GM12875 (cell line): ENCODE measurements at regions not wholly inside any gene's neighbourhood (a gene's known extent, or its start where the extent isn't known, plus 50 kb on each side); places are given as distances from the start of the nearest gene placed in this dataset.

Experiments
- H3K4me3 ChIP-seq: one replicate; pipeline ENCODE4 v1.5.1; 2011; ENCODE audit warnings: low read depth, low read length, control low read depth
- TF ChIP-seq, protein P1 (sequence below): IDR thresholded peaks from 2 replicates; pipeline ENCODE4 v1.5.1; 2011; ENCODE audit warnings: low read depth, mild to moderate bottlenecking, control low read depth, inconsistent platforms, low read length, moderate library complexity, borderline replicate concordance; ENCODE audit not compliant: insufficient read depth

DNA sequence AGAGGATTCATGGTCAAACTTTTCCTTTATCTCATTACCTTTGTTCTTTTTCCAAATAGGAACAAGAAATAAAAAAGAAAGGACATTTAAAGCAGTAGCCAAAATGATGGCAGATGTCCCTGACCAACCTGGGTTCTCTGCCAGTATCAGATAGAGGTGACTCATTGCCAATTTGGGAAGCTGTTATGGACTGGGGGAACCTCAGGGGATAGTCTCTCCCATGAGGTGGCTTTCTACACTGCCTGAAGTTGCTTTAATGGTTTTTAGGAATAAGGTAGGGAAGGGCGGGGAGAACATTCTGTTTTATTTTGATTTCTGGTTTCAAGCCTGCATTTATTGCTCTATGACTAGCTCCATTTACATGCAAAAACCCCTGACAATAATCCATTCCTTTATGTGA lies 457.9 kb upstream of the TPK1 start:
- TF ChIP-seq, protein P1, sequence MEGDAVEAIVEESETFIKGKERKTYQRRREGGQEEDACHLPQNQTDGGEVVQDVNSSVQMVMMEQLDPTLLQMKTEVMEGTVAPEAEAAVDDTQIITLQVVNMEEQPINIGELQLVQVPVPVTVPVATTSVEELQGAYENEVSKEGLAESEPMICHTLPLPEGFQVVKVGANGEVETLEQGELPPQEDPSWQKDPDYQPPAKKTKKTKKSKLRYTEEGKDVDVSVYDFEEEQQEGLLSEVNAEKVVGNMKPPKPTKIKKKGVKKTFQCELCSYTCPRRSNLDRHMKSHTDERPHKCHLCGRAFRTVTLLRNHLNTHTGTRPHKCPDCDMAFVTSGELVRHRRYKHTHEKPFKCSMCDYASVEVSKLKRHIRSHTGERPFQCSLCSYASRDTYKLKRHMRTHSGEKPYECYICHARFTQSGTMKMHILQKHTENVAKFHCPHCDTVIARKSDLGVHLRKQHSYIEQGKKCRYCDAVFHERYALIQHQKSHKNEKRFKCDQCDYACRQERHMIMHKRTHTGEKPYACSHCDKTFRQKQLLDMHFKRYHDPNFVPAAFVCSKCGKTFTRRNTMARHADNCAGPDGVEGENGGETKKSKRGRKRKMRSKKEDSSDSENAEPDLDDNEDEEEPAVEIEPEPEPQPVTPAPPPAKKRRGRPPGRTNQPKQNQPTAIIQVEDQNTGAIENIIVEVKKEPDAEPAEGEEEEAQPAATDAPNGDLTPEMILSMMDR, result no peak
- H3K4me3 ChIP-seq, result no peak overlapping the region

DNA sequence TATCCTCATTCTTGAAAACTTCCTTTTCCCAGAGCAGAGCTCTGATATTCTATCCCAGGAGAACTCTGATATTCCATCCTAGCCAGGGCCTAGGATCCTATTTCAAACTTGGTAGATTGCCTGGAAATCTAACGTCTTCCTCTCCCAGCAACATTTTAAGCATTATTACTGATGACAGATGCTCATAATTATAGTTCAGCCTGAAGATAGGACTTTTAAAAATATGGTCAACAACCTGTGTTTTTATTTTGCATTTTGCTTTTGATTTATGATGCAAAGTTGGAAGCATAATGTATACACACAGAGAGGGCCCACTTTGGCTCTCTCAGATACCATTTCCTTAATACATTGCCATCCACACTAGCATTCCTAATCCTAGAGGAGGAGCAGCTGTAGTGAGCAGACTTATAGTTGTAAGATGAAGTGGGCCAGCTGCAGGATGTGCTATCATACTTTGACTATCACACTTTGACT lies 457.4 kb upstream of the TPK1 start:
- TF ChIP-seq, protein P1, result no peak
- no peak overlapping the region for H3K4me3 ChIP-seq

DNA sequence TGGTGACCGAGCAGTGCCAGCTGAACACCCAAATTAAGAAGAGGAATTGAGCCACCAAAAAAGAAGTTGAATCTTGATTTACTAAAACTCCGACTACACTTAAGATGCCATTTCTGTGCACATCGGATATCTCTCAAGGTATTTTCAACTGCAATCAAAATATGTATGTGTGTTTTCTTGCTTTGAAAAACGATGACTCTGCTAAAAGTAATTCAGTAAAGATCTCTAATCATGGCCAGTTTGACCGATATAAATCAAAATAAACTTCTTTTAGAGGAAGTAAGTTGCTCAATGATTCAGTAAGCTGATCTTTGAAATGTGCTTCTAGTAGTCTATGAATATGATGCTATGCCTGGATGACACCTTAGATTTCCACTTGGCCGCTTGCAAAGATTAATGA lies 453.5 kb upstream of the TPK1 start:
- TF ChIP-seq, protein P1, result no peak
- H3K4me3 ChIP-seq, result no peak overlapping the region

DNA sequence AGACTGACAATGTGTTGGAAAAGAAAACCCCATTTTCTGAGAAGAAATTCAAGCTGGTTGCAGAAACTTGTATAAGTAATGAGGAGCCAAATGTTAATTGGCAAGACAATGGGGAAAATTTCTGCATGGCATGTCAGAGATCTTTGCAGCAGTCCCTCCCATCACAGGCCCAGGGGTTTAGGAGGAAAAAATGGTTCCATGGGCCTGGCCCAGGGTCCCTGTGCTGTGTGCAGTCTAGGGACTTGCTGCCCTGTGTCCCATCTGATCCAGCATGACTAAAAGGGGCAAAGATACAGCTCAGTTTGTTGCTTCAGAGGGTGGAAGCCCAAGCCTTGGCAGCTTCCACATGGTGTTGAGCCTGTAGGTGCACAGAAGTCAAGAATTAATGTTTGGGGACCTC lies 440.3 kb upstream of the TPK1 start:
- H3K4me3 ChIP-seq, result no peak overlapping the region
- TF ChIP-seq, protein P1, result no peak

DNA sequence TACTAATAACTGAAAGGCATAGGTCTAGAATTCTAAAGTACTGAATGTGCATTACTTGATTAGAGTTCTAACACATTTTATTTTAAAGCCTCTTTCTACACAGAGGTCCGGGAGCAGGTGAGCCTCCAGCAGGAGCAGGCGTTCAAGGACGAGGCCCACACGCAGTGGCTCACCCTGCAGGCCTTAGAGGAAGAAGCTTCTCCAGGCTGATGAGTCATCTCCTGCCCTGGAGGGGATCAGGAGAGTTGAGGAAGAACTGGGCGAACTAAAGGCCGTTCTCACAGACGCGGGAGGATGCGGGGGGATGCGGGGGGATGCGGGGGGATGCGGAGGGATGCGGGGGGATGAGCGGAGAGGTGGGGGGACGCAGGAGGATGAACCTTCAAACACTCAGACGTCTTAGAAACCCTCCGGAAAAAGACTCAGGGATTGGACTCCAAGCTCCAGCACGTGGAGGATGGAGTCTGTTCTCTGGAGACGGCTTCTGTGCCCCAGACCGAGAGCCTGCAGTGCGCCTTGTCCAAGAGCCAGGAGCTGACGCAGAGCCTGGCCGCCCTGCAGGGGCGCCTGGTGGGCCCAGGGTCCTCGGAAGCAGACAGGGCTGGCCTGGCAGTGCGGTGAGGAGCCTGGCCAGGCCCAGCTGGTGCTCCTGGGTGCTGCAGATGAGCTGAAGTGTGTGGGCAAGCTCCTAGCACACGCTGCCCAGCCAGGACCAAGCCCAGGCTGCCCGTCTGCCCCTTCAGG lies 433.7 kb upstream of the TPK1 start:
- H3K4me3 ChIP-seq, result no peak overlapping the region

DNA sequence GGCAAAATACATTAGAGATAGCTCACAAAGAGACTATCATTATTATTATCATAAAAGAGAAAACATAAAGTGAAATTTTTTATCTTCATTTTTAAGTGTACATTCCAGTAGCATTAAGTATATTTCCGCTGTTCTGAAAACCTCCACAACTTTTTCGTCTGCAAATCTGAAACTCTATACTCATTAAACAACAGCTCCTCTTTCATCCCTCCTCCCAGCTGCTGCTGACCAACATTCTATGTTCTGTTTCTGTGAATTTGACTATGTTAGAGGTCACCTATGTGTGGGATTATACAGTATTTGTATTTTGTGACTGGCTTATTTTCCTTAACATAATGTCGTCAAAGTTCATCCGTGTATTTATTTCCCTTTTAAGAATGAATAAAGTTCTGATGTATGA lies 429.3 kb upstream of the TPK1 start:
- H3K4me3 ChIP-seq, result no peak overlapping the region
- TF ChIP-seq, protein P1, result no peak

More for the DNA sequence above, 433.7 kb upstream of the TPK1 start:
- TF ChIP-seq, protein P1, result no peak

DNA sequence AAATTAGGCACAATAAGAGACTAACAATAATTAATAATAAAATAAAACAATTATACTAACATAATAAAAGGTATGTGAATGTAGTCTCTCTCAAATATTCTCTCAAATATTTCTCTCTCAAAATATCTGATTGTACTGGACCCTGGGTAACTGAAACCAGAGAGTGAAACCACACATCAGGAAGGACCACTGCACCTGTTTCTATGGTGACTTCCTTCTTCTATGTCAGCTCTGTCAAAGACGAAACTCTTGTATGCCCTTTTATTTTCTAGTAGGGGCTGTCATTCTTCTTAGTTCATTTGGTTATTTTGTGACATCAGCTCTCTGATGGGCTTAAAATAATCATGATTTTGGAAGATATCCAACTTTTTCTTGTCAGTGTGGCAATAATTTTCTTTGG lies 428.0 kb upstream of the TPK1 start:
- TF ChIP-seq, protein P1, result no peak
- H3K4me3 ChIP-seq, result no peak overlapping the region
